GM21723 (cell line): ENCODE measurements at regions not wholly inside any gene's neighbourhood (a gene's known extent, or its start where the extent isn't known, plus 50 kb on each side); places are given as distances from the start of the nearest gene placed in this dataset.
"Not testable (repeated sequence)": the region's sequence is repeated elsewhere in the genome, so short reads cannot be mapped to it uniquely, and the experiment has no call there.

Experiments used
- ATAC-seq: cut with Tn5 transposase; IDR thresholded peaks from one replicate; pipeline ENCODE4 v1.9.1; 2021; ENCODE audit warnings: mild to moderate bottlenecking, moderate library complexity; ENCODE audit not compliant: unreplicated experiment

GRCh38 chr15:35286721-35287120 lies 201.6 kb upstream of the NANOGP8 start:
- no peak for ATAC-seq

GRCh38 chr15:35282965-35283496 lies 197.9 kb upstream of the NANOGP8 start:
- ATAC-seq = no peak

- ATAC-seq = no peak
Observed at GRCh38 chr15:35281515-35281914, 196.4 kb upstream of the NANOGP8 start.

- ATAC-seq = no peak
Observed at GRCh38 chr15:35279811-35280210, 194.7 kb upstream of the NANOGP8 start.

GRCh38 chr15:35271371-35272043 lies 186.4 kb upstream of the NANOGP8 start:
- ATAC-seq = no peak

GRCh38 chr15:35260941-35261340 lies 175.8 kb upstream of the NANOGP8 start:
- no peak for ATAC-seq

GRCh38 chr15:35260274-35260673 lies 175.2 kb upstream of the NANOGP8 start:
- not testable (repeated sequence) for ATAC-seq

- ATAC-seq = no peak
Observed at GRCh38 chr15:35256551-35256950, 171.5 kb upstream of the NANOGP8 start.

- no peak for ATAC-seq
Observed at GRCh38 chr15:35256141-35256540, 171.0 kb upstream of the NANOGP8 start.

GRCh38 chr15:35254908-35255307 lies 169.8 kb upstream of the NANOGP8 start:
- not testable (repeated sequence) for ATAC-seq

- ATAC-seq = no peak
Observed at GRCh38 chr15:35254062-35254461, 169.0 kb upstream of the NANOGP8 start.

- ATAC-seq = no peak
Observed at GRCh38 chr15:35252351-35252865, 167.3 kb upstream of the NANOGP8 start.

GRCh38 chr15:35247150-35247549 lies 162.1 kb upstream of the NANOGP8 start:
- ATAC-seq = no peak

GRCh38 chr15:35246451-35246850 lies 161.4 kb upstream of the NANOGP8 start:
- no peak for ATAC-seq

GRCh38 chr15:35245681-35246080 lies 160.6 kb upstream of the NANOGP8 start:
- not testable (repeated sequence) for ATAC-seq

- no peak for ATAC-seq
Observed at GRCh38 chr15:35244227-35244626, 159.1 kb upstream of the NANOGP8 start.

GRCh38 chr15:35243758-35244157 lies 158.7 kb upstream of the NANOGP8 start:
- ATAC-seq = no peak

GRCh38 chr15:35239693-35240092 lies 154.6 kb upstream of the NANOGP8 start:
- not testable (repeated sequence) for ATAC-seq

- ATAC-seq = not testable (repeated sequence)
Observed at GRCh38 chr15:35238448-35238847, 153.4 kb upstream of the NANOGP8 start.

- no peak for ATAC-seq
Observed at GRCh38 chr15:35229085-35229484, 144.0 kb upstream of the NANOGP8 start.

- ATAC-seq = no peak
Observed at GRCh38 chr15:35218215-35218614, 133.1 kb upstream of the NANOGP8 start.

- ATAC-seq = no peak
Observed at GRCh38 chr15:35215093-35215492, 130.0 kb upstream of the NANOGP8 start.
